ENCODE measurements at regions not wholly inside any gene's neighbourhood (a gene's known extent, or its start where the extent isn't known, plus 50 kb on each side); places are given as distances from the start of the nearest gene placed in this dataset.

- Mint-ChIP-seq H3K4me3 (no peak overlapping the region), H3K36me3 (no peaks in the 10 kb centered on the region), H3K4me1 (ENCODE audit: unreplicated experiment) (no peaks in the 10 kb centered on the region)
Observed at GRCh38 chr7:88686468-88687229, 72.9 kb upstream of the ZNF804B start.

GRCh38 chr7:88681682-88682081, 77.8 kb upstream of the ZNF804B start:
- Mint-ChIP-seq H3K9me3 (no peaks in the 10 kb centered on the region), H3K27ac (no peak overlapping the region), H3K36me3 (no peaks in the 10 kb centered on the region), H3K27me3 (peaks cover 2% of the 10 kb centered on the region), H3K4me3 (no peak overlapping the region), H3K4me1 (ENCODE audit: unreplicated experiment) (no peaks in the 10 kb centered on the region)
- no peak for DNase-seq (ENCODE audit: extremely low spot score, unreplicated experiment)
- no peak for TF ChIP-seq CTCF (conservative IDR thresholded peaks at IDR 0.05)

More at GRCh38 chr7:88686468-88687229, 72.9 kb upstream of the ZNF804B start:
- H3K9me3 Mint-ChIP-seq: no peaks in the 10 kb centered on the region
- H3K27ac Mint-ChIP-seq: no peak overlapping the region
- DNase-seq (ENCODE audit: extremely low spot score, unreplicated experiment): no peak
- TF ChIP-seq CTCF (conservative IDR thresholded peaks at IDR 0.05): no peak
- no peaks in the 10 kb centered on the region for H3K27me3 Mint-ChIP-seq

- Mint-ChIP-seq H3K36me3 (no peaks in the 10 kb centered on the region), H3K9me3 (no peaks in the 10 kb centered on the region), H3K27me3 (peaks cover 3% of the 10 kb centered on the region), H3K27ac (no peak overlapping the region), H3K4me1 (ENCODE audit: unreplicated experiment) (peaks cover under 1% of the 10 kb centered on the region), H3K4me3 (no peak overlapping the region)
- DNase-seq (ENCODE audit: extremely low spot score, unreplicated experiment): no peak
- no peak for TF ChIP-seq CTCF (conservative IDR thresholded peaks at IDR 0.05)
Observed at GRCh38 chr7:88670536-88670935, 89.0 kb upstream of the ZNF804B start.

GRCh38 chr7:88669913-88670312, 89.6 kb upstream of the ZNF804B start:
- Mint-ChIP-seq H3K4me3 (no peak overlapping the region), H3K27ac (no peak overlapping the region), H3K4me1 (ENCODE audit: unreplicated experiment) (peaks cover 4% of the 10 kb centered on the region), H3K9me3 (no peaks in the 10 kb centered on the region), H3K36me3 (no peaks in the 10 kb centered on the region), H3K27me3 (peaks cover 3% of the 10 kb centered on the region)
- DNase-seq (ENCODE audit: extremely low spot score, unreplicated experiment): no peak
- no peak for TF ChIP-seq CTCF (conservative IDR thresholded peaks at IDR 0.05)

- no peak for TF ChIP-seq CTCF (conservative IDR thresholded peaks at IDR 0.05)
- peaks cover 10% of the 10 kb centered on the region for H3K4me1 Mint-ChIP-seq (ENCODE audit: unreplicated experiment)
- no peak overlapping the region for H3K27ac Mint-ChIP-seq
- no peak for DNase-seq (ENCODE audit: extremely low spot score, unreplicated experiment)
- H3K4me3 Mint-ChIP-seq: no peak overlapping the region
- H3K27me3 Mint-ChIP-seq: peaks cover 3% of the 10 kb centered on the region
- H3K36me3 Mint-ChIP-seq: no peaks in the 10 kb centered on the region
- peaks cover 4% of the 10 kb centered on the region for H3K9me3 Mint-ChIP-seq
Observed at GRCh38 chr7:88668591-88668990, 90.9 kb upstream of the ZNF804B start.
